HepG2 (cell line): ENCODE measurements at regions not wholly inside any gene's neighbourhood (a gene's known extent, or its start where the extent isn't known, plus 50 kb on each side); places are given as distances from the start of the nearest gene placed in this dataset.

ENCODE experiments used
- ATAC-seq: fragments of 200-7000 bp; cut with Tn5 transposase; 3 replicates; pipeline ENCODE4 v1.9.1; 2020; ENCODE audit warnings: mild to moderate bottlenecking, moderate library complexity
- BruUV-seq: library from RNA; stranded (reverse); fragments of 400-500 nt; replicated peaks from 2 replicates; lab custom pipeline; 2021; lab: Mats Ljungman, UMichigan
- CTCF ChIA-PET: fragments of 300-600 bp; formaldehyde crosslinking; extraction: SDS; loops from one replicate; lab custom pipeline; 2021; ENCODE audit warnings: low total read pairs, inconsistent platforms, low intra/inter-chr PET ratio; lab: Yijun Ruan, JAX
- POLR2A ChIA-PET: fragments of 350-600 bp; sonication (Branson Sonifier 250); formaldehyde crosslinking; loops from one replicate; lab custom pipeline; 2020; ENCODE audit warnings: antibody characterized with exemption, inconsistent platforms; lab: Yijun Ruan, JAX
- DNase-seq: peaks from one replicate; pipeline ENCODE4 v3.0.0-alpha.2; 2015; ENCODE audit warnings: low spot score
- FAIRE-seq: peaks from 3 replicates; lab custom pipeline; 2011; peaks lifted over from hg19 to GRCh38; lab: Jason Lieb, UNC
- H2AFZ ChIP-seq: one replicate; pipeline ENCODE4 v1.6.1; 2011; ENCODE audit warnings: low read length, inconsistent platforms
- H3K27ac ChIP-seq: fragments of 300-600 bp; 3 replicates; pipeline ENCODE4 v1.8.0; 2011; ENCODE audit warnings: mixed run types, mild to moderate bottlenecking, mixed read lengths, low read length, inconsistent platforms; ENCODE audit not compliant: insufficient read depth; ENCODE audit errors: extremely low read length
- H3K27me3 ChIP-seq, 2 experiments: fragments of 200-600 bp in 1 of 2; 2 replicates in 1 of 2; 3 replicates in 1 of 2; pipeline versions ENCODE4 v1.6.0 to v1.8.0; 2011; ENCODE audit warnings: low read length in 2 of 2, mild to moderate bottlenecking in 2 of 2, moderate library complexity in 2 of 2, inconsistent platforms in 1 of 2; ENCODE audit not compliant: insufficient read depth in 2 of 2, control insufficient read depth in 1 of 2
- H3K36me3 ChIP-seq, 2 experiments: fragments of 200-600 bp in 1 of 2; replicated peaks in 1 of 2; 2 replicates in 1 of 2; 3 replicates in 1 of 2; pipeline versions ENCODE4 v1.5.1 to v1.8.0; 2011; ENCODE audit warnings: low read length in 2 of 2, inconsistent platforms in 1 of 2; ENCODE audit not compliant: insufficient read depth in 2 of 2, control insufficient read depth in 1 of 2
- H3K4me1 ChIP-seq: 2 replicates; pipeline ENCODE4 v1.5.1; 2012; ENCODE audit warnings: low read length, inconsistent platforms; ENCODE audit not compliant: insufficient read depth
- H3K4me2 ChIP-seq: 2 replicates; pipeline ENCODE4 v1.6.0; 2011; ENCODE audit warnings: low read depth, low read length, inconsistent platforms
- H3K4me3 ChIP-seq, 3 experiments: fragments of 200-600 bp in 1 of 3; sonication (generic), shearing (Covaris generic) in 1 of 3; replicated peaks in 1 of 3; 2 replicates each; pipeline ENCODE4 v1.5.1; 2011 to 2016; ENCODE audit warnings: low read length in 3 of 3, inconsistent platforms in 2 of 3, low read depth in 2 of 3, mild to moderate bottlenecking in 2 of 3, control low read depth in 1 of 3, mixed read lengths in 1 of 3; ENCODE audit not compliant: insufficient read depth in 1 of 3
- H3K79me2 ChIP-seq: one replicate; pipeline ENCODE4 v1.6.1; 2011; ENCODE audit warnings: low read length, inconsistent platforms; ENCODE audit not compliant: insufficient read depth
- H3K9ac ChIP-seq: 2 replicates; pipeline ENCODE4 v1.6.0; 2011; ENCODE audit warnings: mild to moderate bottlenecking, low read depth, low read length, inconsistent platforms; ENCODE audit not compliant: insufficient read depth
- H3K9me3 ChIP-seq: 2 replicates; pipeline ENCODE4 v1.5.1; 2012; ENCODE audit warnings: mild to moderate bottlenecking, low read length
- H4K20me1 ChIP-seq: 2 replicates; pipeline ENCODE4 v1.6.0; 2011; ENCODE audit warnings: inconsistent platforms, mild to moderate bottlenecking, low read length, moderate library complexity; ENCODE audit not compliant: insufficient read depth
- AKAP8 ChIP-seq: sonication (generic); formaldehyde crosslinking; IDR thresholded peaks from 2 replicates; pipeline ENCODE4 v1.5.1; 2020; ENCODE audit warnings: mild to moderate bottlenecking, missing genetic modification reagents
- EEA1 ChIP-seq: sonication (generic); formaldehyde crosslinking; IDR thresholded peaks from 2 replicates; pipeline ENCODE4 v1.5.1; 2020; ENCODE audit warnings: mild to moderate bottlenecking, missing genetic modification reagents, borderline replicate concordance
- ELF3 ChIP-seq: IDR thresholded peaks from 2 replicates; pipeline ENCODE4 v1.6.1; 2016; ENCODE audit warnings: missing genetic modification reagents, missing compliant biosample characterization
- FLYWCH1 ChIP-seq: sonication (generic); formaldehyde crosslinking; IDR thresholded peaks from 2 replicates; pipeline ENCODE4 v1.8.1; 2023; ENCODE audit warnings: mild to moderate bottlenecking, missing genetic modification reagents
- SALL2 ChIP-seq: sonication (generic); formaldehyde crosslinking; IDR thresholded peaks from 2 replicates; pipeline ENCODE4 v1.8.1; 2023; ENCODE audit warnings: mild to moderate bottlenecking, missing genetic modification reagents, inconsistent platforms
- SMC3 ChIP-seq: IDR thresholded peaks from 2 replicates; pipeline ENCODE4 v1.6.1; 2011; ENCODE audit warnings: low read length, improper control_type of control experiment
- TBP ChIP-seq: sonication (generic); formaldehyde crosslinking; IDR thresholded peaks from 2 replicates; pipeline ENCODE4 v1.5.0; 2020; ENCODE audit warnings: missing genetic modification reagents
- TCF7 ChIP-seq: sonication (generic); IDR thresholded peaks from 2 replicates; pipeline ENCODE4 v1.6.1; 2016; ENCODE audit warnings: antibody characterized with exemption, low read depth
- TRAFD1 ChIP-seq: sonication (generic); formaldehyde crosslinking; IDR thresholded peaks from 2 replicates; pipeline ENCODE4 v1.5.1; 2020; ENCODE audit warnings: missing genetic modification reagents, mild to moderate bottlenecking, borderline replicate concordance
- YEATS4 ChIP-seq: sonication (generic); formaldehyde crosslinking; IDR thresholded peaks from 2 replicates; pipeline ENCODE4 v1.4.0; 2020; ENCODE audit warnings: missing genetic modification reagents, borderline replicate concordance
- ZNF383 ChIP-seq: sonication (generic); formaldehyde crosslinking; IDR thresholded peaks from 2 replicates; pipeline ENCODE4 v1.4.0; 2020; ENCODE audit warnings: missing genetic modification reagents, mild to moderate bottlenecking, borderline replicate concordance
- ZNF598 ChIP-seq: sonication (generic); formaldehyde crosslinking; IDR thresholded peaks from 2 replicates; pipeline ENCODE4 v1.5.1; 2020; ENCODE audit warnings: mild to moderate bottlenecking, missing genetic modification reagents, borderline replicate concordance
- ZNF614 ChIP-seq: IDR thresholded peaks from 2 replicates; pipeline ENCODE4 v1.6.1; 2018; ENCODE audit warnings: missing biosample characterization, missing genetic modification reagents, inconsistent platforms, borderline replicate concordance
- ZSCAN22 ChIP-seq: sonication (generic); formaldehyde crosslinking; IDR thresholded peaks from 2 replicates; pipeline ENCODE4 v1.4.0; 2020; ENCODE audit warnings: mild to moderate bottlenecking, missing genetic modification reagents
- WGBS: methylation state at CpG from one replicate; pipeline ENCODE4 v1.1.6; 2017; ENCODE audit warnings: low lambda C conversion rate; 5-methylcytosine and 5-hydroxymethylcytosine counted together
- in situ Hi-C: cut with HindIII; loops from 2 replicates; pipeline ENCODE4 v1.10.0; 2017; ENCODE audit warnings: low pct_unique_long_range_greater_than_20kb; ENCODE audit not compliant: extremely low pct_ligation_motif_present
- intact Hi-C: fragments of 100-400 bp; cut with micrococcal nuclease; formaldehyde crosslinking; loops from one replicate; pipeline ENCODE4 v1.10.0; 2022; ENCODE audit not compliant: unreplicated experiment
- TF ChIP-seq, protein P1 (sequence below): sonication (generic); formaldehyde crosslinking; IDR thresholded peaks from 2 replicates; pipeline ENCODE4 v1.8.0; 2022; ENCODE audit warnings: mild to moderate bottlenecking, missing genetic modification reagents, borderline replicate concordance

DNA sequence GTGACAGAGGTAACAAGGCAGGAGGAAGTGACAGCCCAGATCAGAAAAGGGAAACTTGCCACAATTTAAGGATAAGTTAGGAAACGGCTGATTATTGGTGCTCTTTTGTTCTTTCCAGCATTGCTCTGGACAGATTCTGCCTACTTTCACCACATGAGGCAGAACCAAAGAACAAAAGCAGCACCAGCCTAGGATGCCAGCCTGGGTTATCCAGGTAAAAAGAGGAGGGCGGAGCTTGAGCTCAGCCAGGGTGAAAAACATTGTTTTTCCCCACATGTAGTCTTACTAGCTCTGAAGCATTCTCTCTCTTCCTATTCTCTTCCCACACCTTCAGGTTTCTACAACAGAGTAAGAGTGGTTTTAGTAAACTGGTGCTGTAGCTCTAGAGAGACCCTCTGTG, 300.5 kb downstream of the TMX3 start:
- intact Hi-C loops = no loop called here
- FAIRE-seq (no peak), ATAC-seq (no peak)

GRCh38 chr18:68409576-68409975, 305.3 kb downstream of the TMX3 start:
- H4K20me1 ChIP-seq = no peaks in the 10 kb centered on the region
- no peak overlapping the region for H3K27ac ChIP-seq
- ChIA-PET POLR2A (no interaction called here), CTCF (no interaction called here)
- 0% methylated on average over 2 of the region's 2 CpGs for WGBS
- ATAC-seq = no peak
- BruUV-seq = no TSS peak
- in situ Hi-C loops (no loop called here), intact Hi-C loops (no loop called here)
- H3K4me2 ChIP-seq = no peak overlapping the region
- H3K4me3 ChIP-seq = no peak overlapping the region
- H3K36me3 ChIP-seq = no peaks in the 10 kb centered on the region
- no peak for TF ChIP-seq TBP
- no peak for TF ChIP-seq SMC3
- TF ChIP-seq, protein P1, sequence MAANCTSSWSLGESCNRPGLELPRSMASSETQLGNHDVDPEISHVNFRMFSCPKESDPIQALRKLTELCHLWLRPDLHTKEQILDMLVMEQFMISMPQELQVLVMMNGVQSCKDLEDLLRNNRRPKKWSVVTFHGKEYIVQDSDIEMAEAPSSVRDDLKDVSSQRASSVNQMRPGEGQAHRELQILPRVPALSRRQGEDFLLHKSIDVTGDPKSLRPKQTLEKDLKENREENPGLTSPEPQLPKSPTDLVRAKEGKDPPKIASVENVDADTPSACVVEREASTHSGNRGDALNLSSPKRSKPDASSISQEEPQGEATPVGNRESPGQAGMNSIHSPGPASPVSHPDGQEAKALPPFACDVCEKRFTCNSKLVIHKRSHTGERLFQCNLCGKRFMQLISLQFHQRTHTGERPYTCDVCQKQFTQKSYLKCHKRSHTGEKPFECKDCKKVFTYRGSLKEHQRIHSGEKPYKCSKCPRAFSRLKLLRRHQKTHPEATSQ = no peak
- TF ChIP-seq SALL2 = no peak
- TF ChIP-seq EEA1 (CRISPR knock-in tag) = no peak
- no peak for TF ChIP-seq TRAFD1 (CRISPR knock-in tag)
- no peak for TF ChIP-seq ZNF383 (CRISPR knock-in tag)
- TF ChIP-seq YEATS4 (CRISPR knock-in tag) = no peak
- no peak for TF ChIP-seq AKAP8 (CRISPR knock-in tag)
- TF ChIP-seq FLYWCH1 = no peak
- TF ChIP-seq ELF3 (CRISPR knock-in tag) = no peak
- no peaks in the 10 kb centered on the region for H3K79me2 ChIP-seq
- no peak overlapping the region for H2AFZ ChIP-seq
- no peaks in the 10 kb centered on the region for H3K9me3 ChIP-seq
- FAIRE-seq = no peak
- DNase-seq = no peak
- H3K27me3 ChIP-seq = no peaks in the 10 kb centered on the region
- no peaks in the 10 kb centered on the region for H3K4me1 ChIP-seq
- H3K9ac ChIP-seq = no peak overlapping the region

More for the DNA sequence above, 300.5 kb downstream of the TMX3 start:
- H3K9me3 ChIP-seq = no peaks in the 10 kb centered on the region
- TF ChIP-seq ZNF614 (CRISPR knock-in tag) = no peak
- TF ChIP-seq ZSCAN22 (CRISPR knock-in tag) = no peak
- no peak for TF ChIP-seq ZNF598 (CRISPR knock-in tag)
- no peak for TF ChIP-seq TCF7
- 11% methylated on average over 2 of the region's 2 CpGs for WGBS
- DNase-seq = no peak
- no peaks in the 10 kb centered on the region for H3K27me3 ChIP-seq
- ChIA-PET POLR2A (no interaction called here), CTCF (no interaction called here)
- in situ Hi-C loops = no loop called here
- no peak overlapping the region for H3K4me3 ChIP-seq
- H3K27ac ChIP-seq = no peak overlapping the region
- no peaks in the 10 kb centered on the region for H4K20me1 ChIP-seq
- no peak overlapping the region for H3K9ac ChIP-seq
- H2AFZ ChIP-seq = no peak overlapping the region
- H3K4me2 ChIP-seq = no peak overlapping the region
- H3K4me1 ChIP-seq = no peaks in the 10 kb centered on the region
- BruUV-seq = no TSS peak
- H3K79me2 ChIP-seq = no peaks in the 10 kb centered on the region
- no peaks in the 10 kb centered on the region for H3K36me3 ChIP-seq
